ENCODE measurements at regions not wholly inside any gene's neighbourhood (a gene's known extent, or its start where the extent isn't known, plus 50 kb on each side); places are given as distances from the start of the nearest gene placed in this dataset.

GRCh38 chr21:28439251-28439650 lies 553.4 kb downstream of the LTN1 start:
- Mint-ChIP-seq H3K9me3 (no peaks in the 10 kb centered on the region), H3K27ac (no peak overlapping the region), H3K4me1 (no peaks in the 10 kb centered on the region), H3K4me3 (no peak overlapping the region), H3K27me3 (ENCODE audit: insufficient read depth, low read depth, poor library complexity) (peaks cover 2% of the 10 kb centered on the region), H3K36me3 (ENCODE audit: low read depth) (no peaks in the 10 kb centered on the region)
- TF ChIP-seq, protein P1, sequence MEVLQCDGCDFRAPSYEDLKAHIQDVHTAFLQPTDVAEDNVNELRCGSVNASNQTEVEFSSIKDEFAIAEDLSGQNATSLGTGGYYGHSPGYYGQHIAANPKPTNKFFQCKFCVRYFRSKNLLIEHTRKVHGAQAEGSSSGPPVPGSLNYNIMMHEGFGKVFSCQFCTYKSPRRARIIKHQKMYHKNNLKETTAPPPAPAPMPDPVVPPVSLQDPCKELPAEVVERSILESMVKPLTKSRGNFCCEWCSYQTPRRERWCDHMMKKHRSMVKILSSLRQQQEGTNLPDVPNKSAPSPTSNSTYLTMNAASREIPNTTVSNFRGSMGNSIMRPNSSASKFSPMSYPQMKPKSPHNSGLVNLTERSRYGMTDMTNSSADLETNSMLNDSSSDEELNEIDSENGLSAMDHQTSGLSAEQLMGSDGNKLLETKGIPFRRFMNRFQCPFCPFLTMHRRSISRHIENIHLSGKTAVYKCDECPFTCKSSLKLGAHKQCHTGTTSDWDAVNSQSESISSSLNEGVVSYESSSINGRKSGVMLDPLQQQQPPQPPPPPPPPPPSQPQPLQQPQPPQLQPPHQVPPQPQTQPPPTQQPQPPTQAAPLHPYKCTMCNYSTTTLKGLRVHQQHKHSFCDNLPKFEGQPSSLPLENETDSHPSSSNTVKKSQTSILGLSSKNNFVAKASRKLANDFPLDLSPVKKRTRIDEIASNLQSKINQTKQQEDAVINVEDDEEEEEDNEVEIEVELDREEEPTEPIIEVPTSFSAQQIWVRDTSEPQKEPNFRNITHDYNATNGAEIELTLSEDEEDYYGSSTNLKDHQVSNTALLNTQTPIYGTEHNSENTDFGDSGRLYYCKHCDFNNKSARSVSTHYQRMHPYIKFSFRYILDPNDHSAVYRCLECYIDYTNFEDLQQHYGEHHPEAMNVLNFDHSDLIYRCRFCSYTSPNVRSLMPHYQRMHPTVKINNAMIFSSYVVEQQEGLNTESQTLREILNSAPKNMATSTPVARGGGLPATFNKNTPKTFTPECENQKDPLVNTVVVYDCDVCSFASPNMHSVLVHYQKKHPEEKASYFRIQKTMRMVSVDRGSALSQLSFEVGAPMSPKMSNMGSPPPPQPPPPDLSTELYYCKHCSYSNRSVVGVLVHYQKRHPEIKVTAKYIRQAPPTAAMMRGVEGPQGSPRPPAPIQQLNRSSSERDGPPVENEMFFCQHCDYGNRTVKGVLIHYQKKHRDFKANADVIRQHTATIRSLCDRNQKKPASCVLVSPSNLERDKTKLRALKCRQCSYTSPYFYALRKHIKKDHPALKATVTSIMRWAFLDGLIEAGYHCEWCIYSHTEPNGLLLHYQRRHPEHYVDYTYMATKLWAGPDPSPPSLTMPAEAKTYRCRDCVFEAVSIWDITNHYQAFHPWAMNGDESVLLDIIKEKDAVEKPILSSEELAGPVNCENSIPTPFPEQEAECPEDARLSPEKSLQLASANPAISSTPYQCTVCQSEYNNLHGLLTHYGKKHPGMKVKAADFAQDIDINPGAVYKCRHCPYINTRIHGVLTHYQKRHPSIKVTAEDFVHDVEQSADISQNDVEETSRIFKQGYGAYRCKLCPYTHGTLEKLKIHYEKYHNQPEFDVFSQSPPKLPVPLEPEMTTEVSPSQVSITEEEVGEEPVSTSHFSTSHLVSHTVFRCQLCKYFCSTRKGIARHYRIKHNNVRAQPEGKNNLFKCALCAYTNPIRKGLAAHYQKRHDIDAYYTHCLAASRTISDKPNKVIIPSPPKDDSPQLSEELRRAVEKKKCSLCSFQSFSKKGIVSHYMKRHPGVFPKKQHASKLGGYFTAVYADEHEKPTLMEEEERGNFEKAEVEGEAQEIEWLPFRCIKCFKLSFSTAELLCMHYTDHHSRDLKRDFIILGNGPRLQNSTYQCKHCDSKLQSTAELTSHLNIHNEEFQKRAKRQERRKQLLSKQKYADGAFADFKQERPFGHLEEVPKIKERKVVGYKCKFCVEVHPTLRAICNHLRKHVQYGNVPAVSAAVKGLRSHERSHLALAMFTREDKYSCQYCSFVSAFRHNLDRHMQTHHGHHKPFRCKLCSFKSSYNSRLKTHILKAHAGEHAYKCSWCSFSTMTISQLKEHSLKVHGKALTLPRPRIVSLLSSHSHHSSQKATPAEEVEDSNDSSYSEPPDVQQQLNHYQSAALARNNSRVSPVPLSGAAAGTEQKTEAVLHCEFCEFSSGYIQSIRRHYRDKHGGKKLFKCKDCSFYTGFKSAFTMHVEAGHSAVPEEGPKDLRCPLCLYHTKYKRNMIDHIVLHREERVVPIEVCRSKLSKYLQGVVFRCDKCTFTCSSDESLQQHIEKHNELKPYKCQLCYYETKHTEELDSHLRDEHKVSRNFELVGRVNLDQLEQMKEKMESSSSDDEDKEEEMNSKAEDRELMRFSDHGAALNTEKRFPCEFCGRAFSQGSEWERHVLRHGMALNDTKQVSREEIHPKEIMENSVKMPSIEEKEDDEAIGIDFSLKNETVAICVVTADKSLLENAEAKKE (CRISPR knock-in tag; IDR thresholded peaks at IDR 0.05), result no peak
- no peak for TF ChIP-seq ZNF114 (CRISPR knock-in tag; IDR thresholded peaks at IDR 0.05)
- TF ChIP-seq STAT1 (IDR thresholded peaks at IDR 0.05; ENCODE audit: unreplicated experiment), result no peak
- TF ChIP-seq CREB1 (CRISPR knock-in tag; IDR thresholded peaks at IDR 0.05; ENCODE audit: low read depth), result no peak
- TF ChIP-seq, protein P2, sequence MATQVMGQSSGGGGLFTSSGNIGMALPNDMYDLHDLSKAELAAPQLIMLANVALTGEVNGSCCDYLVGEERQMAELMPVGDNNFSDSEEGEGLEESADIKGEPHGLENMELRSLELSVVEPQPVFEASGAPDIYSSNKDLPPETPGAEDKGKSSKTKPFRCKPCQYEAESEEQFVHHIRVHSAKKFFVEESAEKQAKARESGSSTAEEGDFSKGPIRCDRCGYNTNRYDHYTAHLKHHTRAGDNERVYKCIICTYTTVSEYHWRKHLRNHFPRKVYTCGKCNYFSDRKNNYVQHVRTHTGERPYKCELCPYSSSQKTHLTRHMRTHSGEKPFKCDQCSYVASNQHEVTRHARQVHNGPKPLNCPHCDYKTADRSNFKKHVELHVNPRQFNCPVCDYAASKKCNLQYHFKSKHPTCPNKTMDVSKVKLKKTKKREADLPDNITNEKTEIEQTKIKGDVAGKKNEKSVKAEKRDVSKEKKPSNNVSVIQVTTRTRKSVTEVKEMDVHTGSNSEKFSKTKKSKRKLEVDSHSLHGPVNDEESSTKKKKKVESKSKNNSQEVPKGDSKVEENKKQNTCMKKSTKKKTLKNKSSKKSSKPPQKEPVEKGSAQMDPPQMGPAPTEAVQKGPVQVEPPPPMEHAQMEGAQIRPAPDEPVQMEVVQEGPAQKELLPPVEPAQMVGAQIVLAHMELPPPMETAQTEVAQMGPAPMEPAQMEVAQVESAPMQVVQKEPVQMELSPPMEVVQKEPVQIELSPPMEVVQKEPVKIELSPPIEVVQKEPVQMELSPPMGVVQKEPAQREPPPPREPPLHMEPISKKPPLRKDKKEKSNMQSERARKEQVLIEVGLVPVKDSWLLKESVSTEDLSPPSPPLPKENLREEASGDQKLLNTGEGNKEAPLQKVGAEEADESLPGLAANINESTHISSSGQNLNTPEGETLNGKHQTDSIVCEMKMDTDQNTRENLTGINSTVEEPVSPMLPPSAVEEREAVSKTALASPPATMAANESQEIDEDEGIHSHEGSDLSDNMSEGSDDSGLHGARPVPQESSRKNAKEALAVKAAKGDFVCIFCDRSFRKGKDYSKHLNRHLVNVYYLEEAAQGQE (IDR thresholded peaks at IDR 0.05; ENCODE audit: unreplicated experiment), result no peak
- no peak for TF ChIP-seq ZNF331 (CRISPR knock-in tag; IDR thresholded peaks at IDR 0.05; ENCODE audit: low read depth)
- no peak for TF ChIP-seq EZH2 (IDR thresholded peaks at IDR 0.05; ENCODE audit: low read depth, unreplicated experiment)
- TF ChIP-seq POLR2AphosphoS5 (IDR thresholded peaks at IDR 0.05; ENCODE audit: low read depth), result no peak
- no peak for TF ChIP-seq CTCF (conservative IDR thresholded peaks at IDR 0.05; ENCODE audit: low read depth in 2 of 2)
- no peak for TF ChIP-seq JUNB (IDR thresholded peaks at IDR 0.05; ENCODE audit: unreplicated experiment)
- no peak for TF ChIP-seq EZH2phosphoT487 (IDR thresholded peaks at IDR 0.05; ENCODE audit: unreplicated experiment)
- no peak for TF ChIP-seq ETS1 (IDR thresholded peaks at IDR 0.05)
- TF ChIP-seq NANOG (IDR thresholded peaks at IDR 0.05; ENCODE audit: borderline replicate concordance), result no peak
- H3K4me2 ChIP-seq, result no peak overlapping the region
- H3K79me2 ChIP-seq (replicated peaks; ENCODE audit: insufficient read depth), result no peaks in the 10 kb centered on the region
- ATAC-seq (no peak), DNase-seq (ENCODE audit: low spot score) (no peak)
- H3K27ac ChIP-seq (ENCODE audit: low read depth), result no peak overlapping the region
- H3K36me3 ChIP-seq (ENCODE audit: insufficient read depth), result no peaks in the 10 kb centered on the region
- H3F3A ChIP-seq (replicated peaks; ENCODE audit: low read depth), result no peaks in the 10 kb centered on the region
- H3K4me1 ChIP-seq (ENCODE audit: insufficient read depth), result no peaks in the 10 kb centered on the region
- H3K4me3 ChIP-seq, result no peak overlapping the region
- H3K9me2 ChIP-seq (ENCODE audit: insufficient read depth), result 0 out of 2 replicates have a peak, but pooled peaks cover 2% of the 10 kb centered on the region
- H3K27me3 ChIP-seq (ENCODE audit: insufficient read depth), result no peaks in the 10 kb centered on the region
- no peak overlapping the region for H2AFZ ChIP-seq
- H4K20me1 ChIP-seq (replicated peaks; ENCODE audit: insufficient read depth), result no peaks in the 10 kb centered on the region

All from GM23338 (cell line).